GM23338 (cell line): ENCODE measurements at regions not wholly inside any gene's neighbourhood (a gene's known extent, or its start where the extent isn't known, plus 50 kb on each side); places are given as distances from the start of the nearest gene placed in this dataset.

Experiments used
- ATAC-seq: fragments of 200-7000 bp; cut with Tn5 transposase; 3 replicates; pipeline ENCODE4 v1.9.1; 2020
- DNase-seq: peaks from one replicate; pipeline ENCODE4 v3.0.0-alpha.2; 2015; ENCODE audit warnings: low spot score
- H2AFZ ChIP-seq: fragments of 200-600 bp; sonication (generic); 2 replicates; pipeline ENCODE4 v1.8.0; 2016; ENCODE audit warnings: antibody characterized with exemption, mild to moderate bottlenecking, moderate library complexity
- H3F3A ChIP-seq: fragments of 200-600 bp; sonication (generic); replicated peaks from 2 replicates; pipeline ENCODE4 v1.8.0; 2017; ENCODE audit warnings: antibody characterized with exemption, mixed run types, low read depth
- H3K27ac ChIP-seq: fragments of 200-600 bp; sonication (generic); 2 replicates; pipeline ENCODE4 v1.6.1; 2016; ENCODE audit warnings: low read depth
- H3K27me3 ChIP-seq: fragments of 200-600 bp; sonication (generic); 2 replicates; pipeline ENCODE4 v1.8.0; 2016; ENCODE audit warnings: mild to moderate bottlenecking, mixed run types, moderate library complexity; ENCODE audit not compliant: insufficient read depth
- H3K36me3 ChIP-seq: fragments of 200-600 bp; sonication (generic); 2 replicates; pipeline ENCODE4 v1.8.0; 2016; ENCODE audit warnings: mild to moderate bottlenecking; ENCODE audit not compliant: insufficient read depth
- H3K4me1 ChIP-seq: fragments of 200-600 bp; sonication (generic); 2 replicates; pipeline ENCODE4 v1.8.0; 2016; ENCODE audit warnings: mild to moderate bottlenecking, moderate library complexity; ENCODE audit not compliant: insufficient read depth
- H3K4me2 ChIP-seq: fragments of 200-600 bp; sonication (generic); 2 replicates; pipeline ENCODE4 v1.7.1; 2017; ENCODE audit warnings: mixed run types
- H3K4me3 ChIP-seq: fragments of 200-600 bp; sonication (generic); 2 replicates; pipeline ENCODE4 v1.6.1; 2016; ENCODE audit warnings: mixed run types
- H3K79me2 ChIP-seq: fragments of 200-600 bp; sonication (generic); replicated peaks from 2 replicates; pipeline ENCODE4 v1.8.0; 2017; ENCODE audit warnings: mild to moderate bottlenecking; ENCODE audit not compliant: insufficient read depth
- H3K9me2 ChIP-seq: fragments of 200-600 bp; sonication (generic); 2 replicates; pipeline ENCODE4 v1.8.0; 2017; ENCODE audit not compliant: insufficient read depth
- H4K20me1 ChIP-seq: fragments of 200-600 bp; sonication (generic); replicated peaks from 2 replicates; pipeline ENCODE4 v1.8.0; 2017; ENCODE audit warnings: mild to moderate bottlenecking; ENCODE audit not compliant: insufficient read depth
- H3K27ac Mint-ChIP-seq: 2 replicates; pipeline ENCODE4 v1.8.0; 2020; ENCODE audit warnings: inconsistent platforms, mild to moderate bottlenecking, moderate library complexity, mixed read lengths
- H3K27me3 Mint-ChIP-seq: 3 replicates; pipeline ENCODE4 v1.8.0; 2022; ENCODE audit warnings: low read depth, mild to moderate bottlenecking, moderate library complexity, mixed read lengths, inconsistent platforms; ENCODE audit not compliant: insufficient read depth, poor library complexity
- H3K36me3 Mint-ChIP-seq: 3 replicates; pipeline ENCODE4 v1.8.0; 2021; ENCODE audit warnings: low read depth, mild to moderate bottlenecking, inconsistent platforms, moderate library complexity, mixed read lengths
- H3K4me1 Mint-ChIP-seq: 3 replicates; pipeline ENCODE4 v1.8.0; 2020; ENCODE audit warnings: mild to moderate bottlenecking, inconsistent platforms, mixed read lengths
- H3K4me3 Mint-ChIP-seq: 3 replicates; pipeline ENCODE4 v1.8.0; 2021; ENCODE audit warnings: moderate library complexity, mild to moderate bottlenecking, inconsistent platforms, mixed read lengths
- H3K9me3 Mint-ChIP-seq: 3 replicates; pipeline ENCODE4 v1.8.0; 2020; ENCODE audit warnings: moderate library complexity, mild to moderate bottlenecking, inconsistent platforms, mixed read lengths
- CREB1 ChIP-seq: fragments of 250-450 bp; sonication (Bioruptor Pico); IDR thresholded peaks from 2 replicates; pipeline ENCODE4 v1.5.0; 2020; ENCODE audit warnings: low read depth, mild to moderate bottlenecking, moderate library complexity
- CTCF ChIP-seq, 2 experiments: fragments of 200-600 bp in 1 of 2; sonication (generic) in 1 of 2; conservative IDR thresholded peaks; 2 replicates each; pipeline versions ENCODE4 v1.5.1 to v1.6.1; 2016 to 2017; ENCODE audit warnings: antibody characterized with exemption in 2 of 2, low read depth in 2 of 2, mild to moderate bottlenecking in 2 of 2, moderate library complexity in 1 of 2
- EZH2 ChIP-seq: fragments of 200-600 bp; sonication (generic); IDR thresholded peaks from one replicate; pipeline ENCODE4 v1.8.0; 2017; ENCODE audit warnings: antibody characterized with exemption, mild to moderate bottlenecking, low read depth; ENCODE audit not compliant: unreplicated experiment
- EZH2phosphoT487 ChIP-seq: fragments of 200-600 bp; sonication (generic); IDR thresholded peaks from one replicate; pipeline ENCODE4 v1.8.1; 2018; ENCODE audit warnings: antibody characterized with exemption; ENCODE audit not compliant: unreplicated experiment
- JUNB ChIP-seq: IDR thresholded peaks from one replicate; pipeline ENCODE4 v1.6.1; 2016; ENCODE audit warnings: antibody characterized with exemption; ENCODE audit not compliant: unreplicated experiment
- NANOG ChIP-seq: IDR thresholded peaks from 2 replicates; pipeline ENCODE4 v1.6.1; 2016; ENCODE audit warnings: antibody characterized with exemption, borderline replicate concordance
- POLR2AphosphoS5 ChIP-seq: IDR thresholded peaks from 2 replicates; pipeline ENCODE4 v1.6.1; 2016; ENCODE audit warnings: antibody characterized with exemption, low read depth
- STAT1 ChIP-seq: IDR thresholded peaks from one replicate; pipeline ENCODE4 v1.6.1; 2016; ENCODE audit warnings: antibody characterized with exemption; ENCODE audit not compliant: unreplicated experiment
- ZNF114 ChIP-seq: fragments of 250-450 bp; sonication (Bioruptor Pico); IDR thresholded peaks from 2 replicates; pipeline ENCODE4 v1.5.0; 2020; ENCODE audit warnings: mild to moderate bottlenecking, moderate library complexity
- ZNF331 ChIP-seq: fragments of 250-450 bp; sonication (Bioruptor Pico); IDR thresholded peaks from 2 replicates; pipeline ENCODE4 v1.5.0; 2020; ENCODE audit warnings: low read depth, mild to moderate bottlenecking, moderate library complexity
- TF ChIP-seq, protein P1 (sequence below): IDR thresholded peaks from one replicate; pipeline ENCODE4 v1.6.1; 2018; ENCODE audit warnings: antibody characterized with exemption; ENCODE audit not compliant: unreplicated experiment
- TF ChIP-seq, protein P2 (sequence below): fragments of 250-450 bp; sonication (Bioruptor Pico); IDR thresholded peaks from 2 replicates; pipeline ENCODE4 v1.5.0; 2020; ENCODE audit warnings: mild to moderate bottlenecking, moderate library complexity
- TF ChIP-seq, protein P3 (sequence below): IDR thresholded peaks from 2 replicates; pipeline ENCODE4 v1.6.1; 2016; ENCODE audit warnings: antibody characterized with exemption

DNA sequence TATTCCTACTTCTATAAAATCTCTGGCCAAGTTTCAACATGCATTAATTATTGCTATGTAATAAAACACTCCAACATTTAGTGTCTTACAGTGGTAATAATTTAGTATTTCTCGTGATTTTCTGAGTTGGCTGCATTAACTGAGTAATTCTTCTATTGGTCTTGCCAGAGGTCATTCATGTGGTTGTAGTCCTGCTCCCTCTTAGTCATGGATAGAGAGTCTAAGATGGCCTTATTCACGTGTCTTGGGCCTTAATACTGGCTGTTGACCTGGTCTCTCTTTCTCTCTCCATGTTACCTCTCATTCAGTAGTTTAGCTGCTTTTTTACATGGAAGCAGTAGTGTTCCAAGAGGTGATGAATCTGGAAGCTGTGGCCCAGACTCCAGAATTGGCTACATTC is 140.1 kb upstream of the ZBTB20 start:
- Histone ChIP-seq H2AFZ (no peak overlapping the region), H3K79me2 (no peaks in the 10 kb centered on the region), H3K27ac (no peak overlapping the region), H3K4me1 (no peaks in the 10 kb centered on the region), H3K27me3 (no peaks in the 10 kb centered on the region), H3F3A (no peaks in the 10 kb centered on the region), H3K9me2 (peaks cover 3% of the 10 kb centered on the region), H3K4me3 (no peak overlapping the region), H3K36me3 (no peaks in the 10 kb centered on the region), H3K4me2 (no peak overlapping the region), H4K20me1 (no peaks in the 10 kb centered on the region)
- ATAC-seq: no peak
- Mint-ChIP-seq H3K4me3 (no peak overlapping the region), H3K36me3 (no peaks in the 10 kb centered on the region), H3K9me3 (no peaks in the 10 kb centered on the region), H3K27ac (no peak overlapping the region), H3K4me1 (no peaks in the 10 kb centered on the region), H3K27me3 (no peaks in the 10 kb centered on the region)
- no peak for DNase-seq
- TF ChIP-seq POLR2AphosphoS5: no peak
- TF ChIP-seq ZNF331 (CRISPR knock-in tag): no peak
- no peak for TF ChIP-seq ZNF114 (CRISPR knock-in tag)
- no peak for TF ChIP-seq CREB1 (CRISPR knock-in tag)
- no peak for TF ChIP-seq JUNB
- TF ChIP-seq, protein P1, sequence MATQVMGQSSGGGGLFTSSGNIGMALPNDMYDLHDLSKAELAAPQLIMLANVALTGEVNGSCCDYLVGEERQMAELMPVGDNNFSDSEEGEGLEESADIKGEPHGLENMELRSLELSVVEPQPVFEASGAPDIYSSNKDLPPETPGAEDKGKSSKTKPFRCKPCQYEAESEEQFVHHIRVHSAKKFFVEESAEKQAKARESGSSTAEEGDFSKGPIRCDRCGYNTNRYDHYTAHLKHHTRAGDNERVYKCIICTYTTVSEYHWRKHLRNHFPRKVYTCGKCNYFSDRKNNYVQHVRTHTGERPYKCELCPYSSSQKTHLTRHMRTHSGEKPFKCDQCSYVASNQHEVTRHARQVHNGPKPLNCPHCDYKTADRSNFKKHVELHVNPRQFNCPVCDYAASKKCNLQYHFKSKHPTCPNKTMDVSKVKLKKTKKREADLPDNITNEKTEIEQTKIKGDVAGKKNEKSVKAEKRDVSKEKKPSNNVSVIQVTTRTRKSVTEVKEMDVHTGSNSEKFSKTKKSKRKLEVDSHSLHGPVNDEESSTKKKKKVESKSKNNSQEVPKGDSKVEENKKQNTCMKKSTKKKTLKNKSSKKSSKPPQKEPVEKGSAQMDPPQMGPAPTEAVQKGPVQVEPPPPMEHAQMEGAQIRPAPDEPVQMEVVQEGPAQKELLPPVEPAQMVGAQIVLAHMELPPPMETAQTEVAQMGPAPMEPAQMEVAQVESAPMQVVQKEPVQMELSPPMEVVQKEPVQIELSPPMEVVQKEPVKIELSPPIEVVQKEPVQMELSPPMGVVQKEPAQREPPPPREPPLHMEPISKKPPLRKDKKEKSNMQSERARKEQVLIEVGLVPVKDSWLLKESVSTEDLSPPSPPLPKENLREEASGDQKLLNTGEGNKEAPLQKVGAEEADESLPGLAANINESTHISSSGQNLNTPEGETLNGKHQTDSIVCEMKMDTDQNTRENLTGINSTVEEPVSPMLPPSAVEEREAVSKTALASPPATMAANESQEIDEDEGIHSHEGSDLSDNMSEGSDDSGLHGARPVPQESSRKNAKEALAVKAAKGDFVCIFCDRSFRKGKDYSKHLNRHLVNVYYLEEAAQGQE: no peak
- TF ChIP-seq, protein P2, sequence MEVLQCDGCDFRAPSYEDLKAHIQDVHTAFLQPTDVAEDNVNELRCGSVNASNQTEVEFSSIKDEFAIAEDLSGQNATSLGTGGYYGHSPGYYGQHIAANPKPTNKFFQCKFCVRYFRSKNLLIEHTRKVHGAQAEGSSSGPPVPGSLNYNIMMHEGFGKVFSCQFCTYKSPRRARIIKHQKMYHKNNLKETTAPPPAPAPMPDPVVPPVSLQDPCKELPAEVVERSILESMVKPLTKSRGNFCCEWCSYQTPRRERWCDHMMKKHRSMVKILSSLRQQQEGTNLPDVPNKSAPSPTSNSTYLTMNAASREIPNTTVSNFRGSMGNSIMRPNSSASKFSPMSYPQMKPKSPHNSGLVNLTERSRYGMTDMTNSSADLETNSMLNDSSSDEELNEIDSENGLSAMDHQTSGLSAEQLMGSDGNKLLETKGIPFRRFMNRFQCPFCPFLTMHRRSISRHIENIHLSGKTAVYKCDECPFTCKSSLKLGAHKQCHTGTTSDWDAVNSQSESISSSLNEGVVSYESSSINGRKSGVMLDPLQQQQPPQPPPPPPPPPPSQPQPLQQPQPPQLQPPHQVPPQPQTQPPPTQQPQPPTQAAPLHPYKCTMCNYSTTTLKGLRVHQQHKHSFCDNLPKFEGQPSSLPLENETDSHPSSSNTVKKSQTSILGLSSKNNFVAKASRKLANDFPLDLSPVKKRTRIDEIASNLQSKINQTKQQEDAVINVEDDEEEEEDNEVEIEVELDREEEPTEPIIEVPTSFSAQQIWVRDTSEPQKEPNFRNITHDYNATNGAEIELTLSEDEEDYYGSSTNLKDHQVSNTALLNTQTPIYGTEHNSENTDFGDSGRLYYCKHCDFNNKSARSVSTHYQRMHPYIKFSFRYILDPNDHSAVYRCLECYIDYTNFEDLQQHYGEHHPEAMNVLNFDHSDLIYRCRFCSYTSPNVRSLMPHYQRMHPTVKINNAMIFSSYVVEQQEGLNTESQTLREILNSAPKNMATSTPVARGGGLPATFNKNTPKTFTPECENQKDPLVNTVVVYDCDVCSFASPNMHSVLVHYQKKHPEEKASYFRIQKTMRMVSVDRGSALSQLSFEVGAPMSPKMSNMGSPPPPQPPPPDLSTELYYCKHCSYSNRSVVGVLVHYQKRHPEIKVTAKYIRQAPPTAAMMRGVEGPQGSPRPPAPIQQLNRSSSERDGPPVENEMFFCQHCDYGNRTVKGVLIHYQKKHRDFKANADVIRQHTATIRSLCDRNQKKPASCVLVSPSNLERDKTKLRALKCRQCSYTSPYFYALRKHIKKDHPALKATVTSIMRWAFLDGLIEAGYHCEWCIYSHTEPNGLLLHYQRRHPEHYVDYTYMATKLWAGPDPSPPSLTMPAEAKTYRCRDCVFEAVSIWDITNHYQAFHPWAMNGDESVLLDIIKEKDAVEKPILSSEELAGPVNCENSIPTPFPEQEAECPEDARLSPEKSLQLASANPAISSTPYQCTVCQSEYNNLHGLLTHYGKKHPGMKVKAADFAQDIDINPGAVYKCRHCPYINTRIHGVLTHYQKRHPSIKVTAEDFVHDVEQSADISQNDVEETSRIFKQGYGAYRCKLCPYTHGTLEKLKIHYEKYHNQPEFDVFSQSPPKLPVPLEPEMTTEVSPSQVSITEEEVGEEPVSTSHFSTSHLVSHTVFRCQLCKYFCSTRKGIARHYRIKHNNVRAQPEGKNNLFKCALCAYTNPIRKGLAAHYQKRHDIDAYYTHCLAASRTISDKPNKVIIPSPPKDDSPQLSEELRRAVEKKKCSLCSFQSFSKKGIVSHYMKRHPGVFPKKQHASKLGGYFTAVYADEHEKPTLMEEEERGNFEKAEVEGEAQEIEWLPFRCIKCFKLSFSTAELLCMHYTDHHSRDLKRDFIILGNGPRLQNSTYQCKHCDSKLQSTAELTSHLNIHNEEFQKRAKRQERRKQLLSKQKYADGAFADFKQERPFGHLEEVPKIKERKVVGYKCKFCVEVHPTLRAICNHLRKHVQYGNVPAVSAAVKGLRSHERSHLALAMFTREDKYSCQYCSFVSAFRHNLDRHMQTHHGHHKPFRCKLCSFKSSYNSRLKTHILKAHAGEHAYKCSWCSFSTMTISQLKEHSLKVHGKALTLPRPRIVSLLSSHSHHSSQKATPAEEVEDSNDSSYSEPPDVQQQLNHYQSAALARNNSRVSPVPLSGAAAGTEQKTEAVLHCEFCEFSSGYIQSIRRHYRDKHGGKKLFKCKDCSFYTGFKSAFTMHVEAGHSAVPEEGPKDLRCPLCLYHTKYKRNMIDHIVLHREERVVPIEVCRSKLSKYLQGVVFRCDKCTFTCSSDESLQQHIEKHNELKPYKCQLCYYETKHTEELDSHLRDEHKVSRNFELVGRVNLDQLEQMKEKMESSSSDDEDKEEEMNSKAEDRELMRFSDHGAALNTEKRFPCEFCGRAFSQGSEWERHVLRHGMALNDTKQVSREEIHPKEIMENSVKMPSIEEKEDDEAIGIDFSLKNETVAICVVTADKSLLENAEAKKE (CRISPR knock-in tag): no peak
- no peak for TF ChIP-seq STAT1
- TF ChIP-seq EZH2: no peak
- no peak for TF ChIP-seq CTCF (conservative IDR thresholded peaks at IDR 0.05; ENCODE audit: low read depth in 2 of 2)
- TF ChIP-seq, protein P3, sequence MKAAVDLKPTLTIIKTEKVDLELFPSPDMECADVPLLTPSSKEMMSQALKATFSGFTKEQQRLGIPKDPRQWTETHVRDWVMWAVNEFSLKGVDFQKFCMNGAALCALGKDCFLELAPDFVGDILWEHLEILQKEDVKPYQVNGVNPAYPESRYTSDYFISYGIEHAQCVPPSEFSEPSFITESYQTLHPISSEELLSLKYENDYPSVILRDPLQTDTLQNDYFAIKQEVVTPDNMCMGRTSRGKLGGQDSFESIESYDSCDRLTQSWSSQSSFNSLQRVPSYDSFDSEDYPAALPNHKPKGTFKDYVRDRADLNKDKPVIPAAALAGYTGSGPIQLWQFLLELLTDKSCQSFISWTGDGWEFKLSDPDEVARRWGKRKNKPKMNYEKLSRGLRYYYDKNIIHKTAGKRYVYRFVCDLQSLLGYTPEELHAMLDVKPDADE: no peak
- TF ChIP-seq EZH2phosphoT487: no peak
- no peak for TF ChIP-seq NANOG
